GM19372 (cell line): ENCODE measurements at regions not wholly inside any gene's neighbourhood (a gene's known extent, or its start where the extent isn't known, plus 50 kb on each side); places are given as distances from the start of the nearest gene placed in this dataset.

Source experiments
- ATAC-seq: cut with Tn5 transposase; IDR thresholded peaks from one replicate; pipeline ENCODE4 v1.9.1; 2021; ENCODE audit warnings: mild to moderate bottlenecking, low read depth, moderate library complexity; ENCODE audit not compliant: unreplicated experiment

- ATAC-seq = no peak
Measured at GRCh38 chr12:88251798-88252197, 109.7 kb downstream of the TMTC3 start.

GRCh38 chr12:88253371-88253978 is 111.4 kb downstream of the TMTC3 start:
- ATAC-seq = no peak

- ATAC-seq = no peak
Measured at GRCh38 chr12:88255224-88255623, 113.1 kb downstream of the TMTC3 start.

- ATAC-seq = no peak
Measured at GRCh38 chr12:88255847-88256246, 113.7 kb downstream of the TMTC3 start.

- no peak for ATAC-seq
Measured at GRCh38 chr12:88258396-88258795, 116.3 kb downstream of the TMTC3 start.

GRCh38 chr12:88266806-88267360 is 124.8 kb downstream of the TMTC3 start:
- no peak for ATAC-seq

- ATAC-seq = no peak
Measured at GRCh38 chr12:88267630-88268029, 125.5 kb downstream of the TMTC3 start.

GRCh38 chr12:88272456-88272855 is 130.3 kb downstream of the TMTC3 start:
- ATAC-seq = no peak

- ATAC-seq = no peak
Measured at GRCh38 chr12:88273450-88273849, 131.3 kb downstream of the TMTC3 start.

GRCh38 chr12:88273875-88274274 is 131.8 kb downstream of the TMTC3 start:
- no peak for ATAC-seq

- ATAC-seq = no peak
Measured at GRCh38 chr12:88291498-88292131, 149.5 kb downstream of the TMTC3 start.

GRCh38 chr12:88298014-88298682 is 156.0 kb downstream of the TMTC3 start:
- no peak for ATAC-seq

- peak; percentile 34 for ATAC-seq
Measured at GRCh38 chr12:88298761-88299242, 156.7 kb downstream of the TMTC3 start.

- ATAC-seq = peak; percentile 81
Measured at GRCh38 chr12:88299567-88300101, 157.5 kb downstream of the TMTC3 start.

- ATAC-seq = no peak
Measured at GRCh38 chr12:88300931-88301330, 158.8 kb downstream of the TMTC3 start.

- ATAC-seq = no peak
Measured at GRCh38 chr12:88303335-88303734, 161.2 kb downstream of the TMTC3 start.

- no peak for ATAC-seq
Measured at GRCh38 chr12:88305254-88305890, 163.3 kb downstream of the TMTC3 start.

GRCh38 chr12:88306471-88307069 is 164.5 kb downstream of the TMTC3 start:
- no peak for ATAC-seq

- no peak for ATAC-seq
Measured at GRCh38 chr12:88307961-88308360, 165.9 kb downstream of the TMTC3 start.

GRCh38 chr12:88308825-88309224 is 166.7 kb downstream of the TMTC3 start:
- no peak for ATAC-seq
